ENCODE measurements at regions not wholly inside any gene's neighbourhood (a gene's known extent, or its start where the extent isn't known, plus 50 kb on each side); places are given as distances from the start of the nearest gene placed in this dataset.

DNA sequence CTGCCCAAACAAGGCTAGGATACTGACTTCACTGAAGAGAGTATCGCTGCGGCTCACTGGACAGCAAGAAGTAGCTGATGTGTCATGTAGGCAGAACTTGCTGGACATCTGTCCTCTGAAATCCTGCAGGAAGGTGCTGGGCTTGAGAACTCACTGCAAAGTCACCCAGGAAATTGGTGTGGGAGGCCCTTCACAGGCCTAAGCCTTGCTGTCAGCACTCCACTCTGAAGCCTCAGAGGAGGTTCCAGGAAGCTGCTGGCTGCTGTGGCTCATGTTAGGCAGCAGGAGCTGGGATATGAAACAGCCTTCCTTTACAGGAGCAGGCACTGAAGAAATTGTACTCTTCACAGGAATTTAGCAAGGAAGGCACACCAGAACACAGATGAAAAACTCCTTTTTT, 88.3 kb upstream of the CCDC68 start:
- ATAC-seq (no peak), DNase-seq (no peak)
- H3K9me3 ChIP-seq (ENCODE audit: control insufficient read depth, low read length, poor library complexity, severe bottlenecking) = no peaks in the 10 kb centered on the region
- Mint-ChIP-seq H3K4me3 (no peak overlapping the region), H3K36me3 (ENCODE audit: low read depth) (no peaks in the 10 kb centered on the region), H3K27ac (no peak overlapping the region), H3K27me3 (peaks cover 5% of the 10 kb centered on the region), H3K4me1 (no peaks in the 10 kb centered on the region)

DNA sequence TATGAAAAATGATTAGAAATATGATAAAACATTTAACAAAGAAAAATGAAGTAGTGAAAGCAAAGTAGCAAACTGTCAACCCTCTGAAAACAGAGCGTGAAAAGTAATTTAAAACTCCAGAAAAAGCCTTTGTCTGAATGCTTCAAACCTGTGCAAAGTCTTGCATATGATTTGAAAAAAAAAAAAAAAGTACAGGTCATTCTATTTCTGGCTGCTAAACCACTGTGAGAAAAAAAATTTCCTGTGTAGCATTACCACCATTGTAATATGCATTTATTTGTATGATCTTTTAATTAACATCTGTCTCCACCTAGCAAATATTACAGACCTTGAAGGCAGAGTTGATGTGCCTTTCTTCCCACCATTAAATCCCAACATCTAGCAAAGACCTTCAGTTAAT, 82.1 kb upstream of the CCDC68 start:
- no peaks in the 10 kb centered on the region for H3K36me3 Mint-ChIP-seq (ENCODE audit: low read depth)
- no peaks in the 10 kb centered on the region for H3K4me1 Mint-ChIP-seq
- no peak for DNase-seq
- no peak overlapping the region for H3K27ac Mint-ChIP-seq
- no peak overlapping the region for H3K4me3 Mint-ChIP-seq
- peaks cover 6% of the 10 kb centered on the region for H3K27me3 Mint-ChIP-seq
- H3K9me3 ChIP-seq (ENCODE audit: control insufficient read depth, low read length, poor library complexity, severe bottlenecking) = no peaks in the 10 kb centered on the region
- ATAC-seq = no peak

DNA sequence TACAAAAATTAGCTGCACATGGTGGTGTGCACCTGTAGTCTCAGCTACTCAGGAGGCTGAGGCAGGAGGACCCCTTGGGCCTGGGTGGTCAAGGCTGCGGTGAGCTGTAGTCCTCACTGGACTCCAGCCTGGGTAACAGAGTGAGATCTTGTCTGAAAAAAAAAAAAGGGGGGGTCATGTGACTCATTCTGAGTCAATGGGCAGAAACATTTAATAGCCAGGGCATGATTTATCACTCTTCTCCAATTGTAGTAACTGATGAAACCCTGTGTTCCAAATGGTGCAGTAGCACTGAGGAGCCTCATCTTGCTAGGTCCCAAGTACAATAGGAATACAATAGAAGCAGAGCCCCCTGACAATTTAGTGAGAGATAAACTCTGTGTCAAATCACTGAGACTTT, 78.9 kb upstream of the CCDC68 start:
- no peaks in the 10 kb centered on the region for H3K9me3 ChIP-seq (ENCODE audit: control insufficient read depth, low read length, poor library complexity, severe bottlenecking)
- DNase-seq (no peak), ATAC-seq (no peak)
- Mint-ChIP-seq H3K4me1 (no peaks in the 10 kb centered on the region), H3K27ac (no peak overlapping the region), H3K4me3 (no peak overlapping the region), H3K36me3 (ENCODE audit: low read depth) (no peaks in the 10 kb centered on the region), H3K27me3 (peaks cover 10% of the 10 kb centered on the region)

DNA sequence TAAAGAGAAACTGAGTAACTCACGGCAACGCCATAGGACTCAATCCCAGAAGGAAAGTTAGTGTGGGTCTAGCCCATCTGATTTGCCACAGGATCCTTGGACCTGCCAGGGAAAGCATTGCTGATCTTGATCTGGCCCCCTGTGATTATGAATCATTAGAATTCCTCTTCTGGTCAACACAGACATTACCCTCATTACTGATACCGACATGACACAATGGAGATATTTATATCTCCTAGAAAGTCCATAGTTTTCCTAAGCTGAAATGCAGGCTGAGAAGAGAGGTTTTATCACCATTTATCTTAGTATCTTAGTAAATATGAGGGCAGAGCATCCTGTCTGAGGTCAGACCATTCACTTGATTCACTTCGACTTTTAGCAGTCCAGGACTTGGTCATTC, 75.5 kb upstream of the CCDC68 start:
- Mint-ChIP-seq H3K4me1 (no peaks in the 10 kb centered on the region), H3K4me3 (no peak overlapping the region)

DNA sequence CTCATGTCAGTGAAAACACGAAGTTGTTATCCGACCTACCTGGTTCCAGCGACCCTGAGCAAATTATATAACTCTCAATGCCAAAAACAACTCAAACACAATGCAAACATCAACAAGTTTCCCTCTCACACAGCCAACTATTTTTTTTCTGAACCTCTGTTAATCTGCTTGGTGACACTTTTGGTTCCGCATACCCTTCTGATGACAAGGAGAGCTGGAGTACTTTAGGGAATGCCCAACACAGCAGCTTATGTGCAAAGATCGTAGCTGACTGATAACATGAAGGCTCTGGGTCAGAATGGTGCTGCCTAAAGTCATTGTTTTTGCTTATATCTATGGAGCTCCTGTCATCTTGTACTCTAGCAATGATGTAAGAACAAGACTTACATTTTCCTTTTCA, 72.7 kb upstream of the CCDC68 start:
- no peak overlapping the region for H3K4me3 Mint-ChIP-seq
- H3K4me1 Mint-ChIP-seq = no peaks in the 10 kb centered on the region
- H3K27ac Mint-ChIP-seq = no peak overlapping the region
- DNase-seq (no peak), ATAC-seq (no peak)
- no peaks in the 10 kb centered on the region for H3K36me3 Mint-ChIP-seq (ENCODE audit: low read depth)
- peaks cover 10% of the 10 kb centered on the region for H3K27me3 Mint-ChIP-seq
- no peaks in the 10 kb centered on the region for H3K9me3 ChIP-seq (ENCODE audit: control insufficient read depth, low read length, poor library complexity, severe bottlenecking)

More for the DNA sequence above, 75.5 kb upstream of the CCDC68 start:
- Mint-ChIP-seq H3K27me3 (peaks cover 10% of the 10 kb centered on the region), H3K27ac (no peak overlapping the region), H3K36me3 (ENCODE audit: low read depth) (no peaks in the 10 kb centered on the region)
- no peak for DNase-seq
- no peaks in the 10 kb centered on the region for H3K9me3 ChIP-seq (ENCODE audit: control insufficient read depth, low read length, poor library complexity, severe bottlenecking)
- ATAC-seq = no peak

DNA sequence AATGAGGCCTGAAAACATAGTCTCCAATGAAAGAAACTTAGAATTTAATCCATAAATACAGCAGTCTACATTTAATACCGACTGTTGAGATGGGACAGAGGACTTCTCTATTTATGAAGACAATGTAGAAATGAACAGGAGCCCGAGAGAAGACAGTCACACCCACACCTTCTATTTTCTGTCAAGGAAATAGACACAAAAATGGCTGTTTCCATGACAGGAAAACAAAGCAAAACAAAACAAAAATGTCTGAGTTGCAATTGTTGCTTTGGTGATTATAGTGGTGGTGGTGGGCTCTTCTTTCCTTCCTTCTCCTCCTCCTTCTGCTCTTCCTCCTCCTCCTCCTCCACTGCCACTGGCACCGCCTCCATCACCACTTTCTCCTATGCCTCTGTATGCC, 72.3 kb upstream of the CCDC68 start:
- Mint-ChIP-seq H3K4me3 (no peak overlapping the region), H3K4me1 (no peaks in the 10 kb centered on the region), H3K27me3 (peaks cover 6% of the 10 kb centered on the region), H3K36me3 (ENCODE audit: low read depth) (no peaks in the 10 kb centered on the region), H3K27ac (no peak overlapping the region)
- ATAC-seq (no peak), DNase-seq (no peak)
- H3K9me3 ChIP-seq (ENCODE audit: control insufficient read depth, low read length, poor library complexity, severe bottlenecking) = no peaks in the 10 kb centered on the region

DNA sequence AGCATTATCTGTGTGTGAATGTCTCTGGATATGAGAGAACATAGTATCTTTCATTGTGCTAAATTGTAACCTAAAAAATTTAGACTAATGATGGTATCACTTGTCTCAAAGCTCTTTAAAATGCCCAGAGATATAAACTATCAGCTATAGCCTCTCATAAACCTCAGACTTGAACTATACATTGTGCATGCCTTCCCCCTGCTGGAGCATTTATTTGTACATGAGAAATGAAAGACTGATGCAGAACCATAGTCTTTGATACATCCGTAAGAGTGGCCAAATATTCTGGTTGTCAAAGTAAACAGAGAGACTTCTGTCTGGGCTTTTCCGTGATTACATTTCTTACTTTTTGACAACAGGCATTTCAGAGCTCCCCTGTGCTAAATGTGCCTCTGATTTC, 71.9 kb upstream of the CCDC68 start:
- DNase-seq = no peak
- Mint-ChIP-seq H3K4me1 (no peaks in the 10 kb centered on the region), H3K27ac (no peak overlapping the region), H3K27me3 (peaks cover 4% of the 10 kb centered on the region), H3K36me3 (ENCODE audit: low read depth) (no peaks in the 10 kb centered on the region), H3K4me3 (no peak overlapping the region)
- no peak for ATAC-seq
- no peaks in the 10 kb centered on the region for H3K9me3 ChIP-seq (ENCODE audit: control insufficient read depth, low read length, poor library complexity, severe bottlenecking)

DNA sequence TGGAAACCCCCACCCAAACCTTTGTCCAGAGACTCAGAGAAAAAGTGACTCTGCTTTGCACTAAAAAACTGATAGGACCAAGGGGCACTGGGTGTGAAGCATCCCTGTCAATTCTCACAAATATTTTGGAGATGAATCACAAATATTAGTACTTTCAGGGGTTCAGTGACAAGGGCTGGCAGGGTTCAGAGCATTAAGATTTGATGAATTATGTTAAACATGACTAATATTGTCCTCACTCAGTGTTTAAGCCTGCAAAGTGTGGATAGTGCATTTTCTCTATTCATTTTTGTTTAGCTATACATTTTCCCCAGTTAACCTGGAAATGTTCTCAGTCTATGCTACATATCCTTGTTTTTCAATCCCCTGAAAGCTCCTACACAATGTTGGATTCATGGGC, 65.3 kb upstream of the CCDC68 start:
- H3K4me1 Mint-ChIP-seq = no peaks in the 10 kb centered on the region
- H3K36me3 Mint-ChIP-seq (ENCODE audit: low read depth) = no peaks in the 10 kb centered on the region
- DNase-seq (no peak), ATAC-seq (no peak)
- peaks cover 9% of the 10 kb centered on the region for H3K27me3 Mint-ChIP-seq
- H3K4me3 Mint-ChIP-seq = no peak overlapping the region
- H3K27ac Mint-ChIP-seq = no peak overlapping the region
- H3K9me3 ChIP-seq (ENCODE audit: control insufficient read depth, low read length, poor library complexity, severe bottlenecking) = no peaks in the 10 kb centered on the region

DNA sequence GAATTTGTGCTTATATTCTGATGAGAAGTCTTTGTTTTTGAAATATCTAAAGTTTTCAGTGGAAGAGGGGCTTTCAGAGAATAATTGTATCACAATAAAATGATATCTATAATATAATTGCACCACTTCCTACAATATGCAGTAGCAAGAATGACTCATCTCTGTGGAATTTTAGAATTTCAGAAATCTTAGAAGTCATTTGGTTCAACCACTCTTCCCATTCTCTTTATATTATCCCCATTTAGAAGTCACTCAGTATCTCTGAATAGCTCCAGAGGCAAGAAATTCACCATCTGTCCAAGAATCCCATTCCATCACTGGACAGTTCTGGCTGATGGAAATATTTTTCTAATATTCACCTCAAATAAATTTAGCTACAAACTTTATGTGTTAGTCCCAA, 59.3 kb upstream of the CCDC68 start:
- Mint-ChIP-seq H3K4me3 (no peak overlapping the region), H3K27me3 (peaks cover 4% of the 10 kb centered on the region), H3K36me3 (ENCODE audit: low read depth) (no peaks in the 10 kb centered on the region), H3K27ac (no peak overlapping the region), H3K4me1 (peaks cover 3% of the 10 kb centered on the region)
- DNase-seq (no peak), ATAC-seq (no peak)
- no peaks in the 10 kb centered on the region for H3K9me3 ChIP-seq (ENCODE audit: control insufficient read depth, low read length, poor library complexity, severe bottlenecking)

DNA sequence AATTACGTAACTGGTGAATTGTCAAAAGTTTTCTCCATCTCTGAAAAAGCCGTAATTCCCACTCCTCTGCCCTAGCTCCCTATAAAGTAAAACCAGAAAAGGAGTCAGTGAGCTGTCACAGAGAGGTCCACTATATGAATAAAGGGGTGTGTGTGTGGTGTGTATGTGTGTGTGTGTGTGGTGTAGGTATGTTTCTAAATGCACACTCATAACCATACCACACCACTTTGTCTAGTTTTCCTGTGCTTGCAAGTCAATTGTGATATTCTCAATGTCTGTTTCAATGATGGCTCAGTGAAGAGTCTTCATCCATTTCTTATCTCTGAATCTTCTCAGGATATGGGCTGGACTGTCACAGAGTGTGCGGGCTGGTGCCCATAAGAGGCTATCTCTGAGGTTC, 54.8 kb upstream of the CCDC68 start:
- ATAC-seq (no peak), DNase-seq (no peak)
- no peaks in the 10 kb centered on the region for H3K9me3 ChIP-seq (ENCODE audit: control insufficient read depth, low read length, poor library complexity, severe bottlenecking)
- no peak overlapping the region for H3K27ac Mint-ChIP-seq
- no peak overlapping the region for H3K4me3 Mint-ChIP-seq
- peaks cover 22% of the 10 kb centered on the region for H3K27me3 Mint-ChIP-seq
- H3K36me3 Mint-ChIP-seq (ENCODE audit: low read depth) = no peaks in the 10 kb centered on the region
- peaks cover 3% of the 10 kb centered on the region for H3K4me1 Mint-ChIP-seq

DNA sequence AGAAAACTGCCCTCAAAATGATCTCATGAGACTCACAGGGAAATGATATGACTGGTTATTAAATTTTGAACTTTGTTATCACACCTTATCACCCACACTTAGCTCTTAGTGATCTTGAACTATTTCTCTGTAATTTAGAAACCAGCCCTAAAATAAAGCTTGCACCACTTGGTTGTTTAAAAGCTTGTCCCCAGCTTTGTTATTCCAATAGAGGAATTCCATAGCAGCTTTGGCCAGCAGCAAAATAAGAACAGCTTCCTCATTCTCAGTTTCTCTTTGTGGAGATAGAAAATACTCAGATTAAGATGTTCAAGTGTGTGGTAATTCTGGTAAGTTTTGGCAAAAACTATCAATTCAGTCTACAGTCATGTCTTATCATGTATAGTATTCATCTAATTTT, 54.4 kb upstream of the CCDC68 start:
- H3K4me1 Mint-ChIP-seq = peaks cover 3% of the 10 kb centered on the region
- no peak overlapping the region for H3K4me3 Mint-ChIP-seq
- no peak for ATAC-seq
- no peaks in the 10 kb centered on the region for H3K9me3 ChIP-seq (ENCODE audit: control insufficient read depth, low read length, poor library complexity, severe bottlenecking)
- peaks cover 26% of the 10 kb centered on the region for H3K27me3 Mint-ChIP-seq
- H3K27ac Mint-ChIP-seq = no peak overlapping the region
- no peak for DNase-seq
- H3K36me3 Mint-ChIP-seq (ENCODE audit: low read depth) = no peaks in the 10 kb centered on the region

DNA sequence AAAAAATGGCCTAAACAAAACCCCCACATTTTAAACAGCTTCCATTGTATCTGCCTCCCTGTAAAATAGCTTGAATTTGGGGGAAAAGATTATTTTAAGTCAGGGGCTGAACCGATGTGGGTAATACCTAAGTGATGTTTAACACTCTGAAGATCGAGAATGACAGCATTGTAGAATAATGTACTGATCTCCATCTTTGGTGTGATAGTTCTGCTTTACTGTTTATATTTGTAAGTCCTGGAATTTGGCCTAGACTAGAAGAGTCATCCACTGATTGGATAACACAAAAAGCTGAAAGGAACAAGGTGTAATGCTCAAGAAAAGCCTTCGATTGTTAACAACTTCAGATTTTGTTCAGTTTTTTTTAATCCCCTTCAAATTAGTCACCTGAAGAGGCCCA, 53.8 kb upstream of the CCDC68 start:
- Mint-ChIP-seq H3K27me3 (peaks cover 30% of the 10 kb centered on the region), H3K27ac (no peak overlapping the region), H3K4me3 (no peak overlapping the region), H3K36me3 (ENCODE audit: low read depth) (no peaks in the 10 kb centered on the region), H3K4me1 (peaks cover 3% of the 10 kb centered on the region)
- ATAC-seq (no peak), DNase-seq (no peak)
- H3K9me3 ChIP-seq (ENCODE audit: control insufficient read depth, low read length, poor library complexity, severe bottlenecking) = no peaks in the 10 kb centered on the region

DNA sequence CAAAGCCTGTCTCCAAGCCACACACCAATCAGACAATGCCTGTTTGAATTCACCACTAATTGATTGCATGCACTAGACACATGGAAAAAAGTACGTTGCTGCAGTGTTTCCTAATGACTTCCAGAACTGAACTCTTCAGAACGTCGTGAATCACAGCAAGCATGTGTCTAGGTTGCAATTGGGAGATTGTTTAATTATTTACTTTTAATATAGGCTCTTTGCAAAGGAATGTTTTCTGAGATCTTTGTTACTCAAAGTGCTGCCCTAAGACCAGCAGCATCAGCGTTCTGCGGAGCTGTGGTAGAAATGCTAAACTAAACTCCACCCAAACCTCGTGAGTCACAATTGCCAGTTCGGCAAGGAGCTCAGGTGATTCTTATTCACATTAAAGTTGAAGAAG, 52.7 kb upstream of the CCDC68 start:
- DNase-seq (no peak), ATAC-seq (no peak)
- H3K4me1 Mint-ChIP-seq = peaks cover 3% of the 10 kb centered on the region
- H3K9me3 ChIP-seq (ENCODE audit: control insufficient read depth, low read length, poor library complexity, severe bottlenecking) = no peaks in the 10 kb centered on the region
- no peak overlapping the region for H3K4me3 Mint-ChIP-seq
- H3K27me3 Mint-ChIP-seq = peaks cover 37% of the 10 kb centered on the region
- no peaks in the 10 kb centered on the region for H3K36me3 Mint-ChIP-seq (ENCODE audit: low read depth)
- no peak overlapping the region for H3K27ac Mint-ChIP-seq

Measured in T-helper 17 cell (primary cell).